ENCODE measurements at regions not wholly inside any gene's neighbourhood (a gene's known extent, or its start where the extent isn't known, plus 50 kb on each side); places are given as distances from the start of the nearest gene placed in this dataset.

- TF ChIP-seq, protein P1, sequence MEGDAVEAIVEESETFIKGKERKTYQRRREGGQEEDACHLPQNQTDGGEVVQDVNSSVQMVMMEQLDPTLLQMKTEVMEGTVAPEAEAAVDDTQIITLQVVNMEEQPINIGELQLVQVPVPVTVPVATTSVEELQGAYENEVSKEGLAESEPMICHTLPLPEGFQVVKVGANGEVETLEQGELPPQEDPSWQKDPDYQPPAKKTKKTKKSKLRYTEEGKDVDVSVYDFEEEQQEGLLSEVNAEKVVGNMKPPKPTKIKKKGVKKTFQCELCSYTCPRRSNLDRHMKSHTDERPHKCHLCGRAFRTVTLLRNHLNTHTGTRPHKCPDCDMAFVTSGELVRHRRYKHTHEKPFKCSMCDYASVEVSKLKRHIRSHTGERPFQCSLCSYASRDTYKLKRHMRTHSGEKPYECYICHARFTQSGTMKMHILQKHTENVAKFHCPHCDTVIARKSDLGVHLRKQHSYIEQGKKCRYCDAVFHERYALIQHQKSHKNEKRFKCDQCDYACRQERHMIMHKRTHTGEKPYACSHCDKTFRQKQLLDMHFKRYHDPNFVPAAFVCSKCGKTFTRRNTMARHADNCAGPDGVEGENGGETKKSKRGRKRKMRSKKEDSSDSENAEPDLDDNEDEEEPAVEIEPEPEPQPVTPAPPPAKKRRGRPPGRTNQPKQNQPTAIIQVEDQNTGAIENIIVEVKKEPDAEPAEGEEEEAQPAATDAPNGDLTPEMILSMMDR (conservative IDR thresholded peaks at IDR 0.05; ENCODE audit: low read depth in 2 of 2): no peak
- TF ChIP-seq REST (IDR thresholded peaks at IDR 0.05; ENCODE audit: unreplicated experiment): no peak
These were observed 131.2 kb upstream of the C14orf180 start for GRCh38 chr14:104448321-104448720.

Data from GM23338 (cell line).